WTC11 (cell line): ENCODE measurements at regions not wholly inside any gene's neighbourhood (a gene's known extent, or its start where the extent isn't known, plus 50 kb on each side); places are given as distances from the start of the nearest gene placed in this dataset.
A peak's percentile ranks its signal among the peaks of the same experiment; 100 is the strongest.

Experiments
- ATAC-seq: fragments of 200-7000 bp; cut with Tn5 transposase; 2 replicates; pipeline ENCODE4 v1.10.0; 2021; ENCODE audit warnings: mild to moderate bottlenecking, moderate library complexity
- CTCF ChIA-PET: fragments of 300-600 bp; sonication (Branson Sonifier 250); formaldehyde crosslinking; loops from one replicate; lab custom pipeline; 2021; ENCODE audit warnings: antibody characterized with exemption; lab: Charles Lee
- POLR2A ChIA-PET: fragments of 350-600 bp; sonication (Branson Sonifier 250); formaldehyde crosslinking; loops from one replicate; lab custom pipeline; 2021; ENCODE audit warnings: antibody characterized with exemption; lab: Charles Lee
- DNase-seq: peaks from one replicate; pipeline ENCODE4 v3.0.0; 2021; ENCODE audit warnings: low spot score
- H3K27ac Mint-ChIP-seq: 2 replicates; pipeline ENCODE4 v1.8.0; 2021; ENCODE audit warnings: mixed read lengths
- H3K27me3 Mint-ChIP-seq: 2 replicates; pipeline ENCODE4 v1.8.0; 2021; ENCODE audit warnings: low read depth, mild to moderate bottlenecking, moderate library complexity, mixed read lengths
- H3K36me3 Mint-ChIP-seq: 2 replicates; pipeline ENCODE4 v1.8.0; 2021; ENCODE audit warnings: mixed read lengths
- H3K4me1 Mint-ChIP-seq: 2 replicates; pipeline ENCODE4 v1.8.0; 2022; ENCODE audit warnings: mixed read lengths
- H3K4me3 Mint-ChIP-seq: 2 replicates; pipeline ENCODE4 v1.8.0; 2021; ENCODE audit warnings: mild to moderate bottlenecking, moderate library complexity, mixed read lengths
- H3K9me3 Mint-ChIP-seq: 2 replicates; pipeline ENCODE4 v1.8.0; 2021; ENCODE audit warnings: mixed read lengths
- CDX4 ChIP-seq: fragments of 250-450 bp; sonication (Bioruptor Pico); IDR thresholded peaks from 2 replicates; pipeline ENCODE4 v1.9.0; 2021; ENCODE audit warnings: moderate library complexity, mild to moderate bottlenecking, inconsistent platforms, borderline replicate concordance
- E2F1 ChIP-seq: sonication (generic); formaldehyde crosslinking; IDR thresholded peaks from 2 replicates; pipeline ENCODE4 v1.8.0; 2022; ENCODE audit warnings: mild to moderate bottlenecking, missing genetic modification reagents
- EMX1 ChIP-seq: fragments of 250-450 bp; sonication (Bioruptor Pico); IDR thresholded peaks from 2 replicates; pipeline ENCODE4 v1.8.0; 2021; ENCODE audit warnings: mild to moderate bottlenecking
- FOXP1 ChIP-seq: sonication (generic); formaldehyde crosslinking; IDR thresholded peaks from 2 replicates; pipeline ENCODE4 v1.8.0; 2022; ENCODE audit warnings: missing genetic modification reagents, mild to moderate bottlenecking, moderate library complexity, borderline replicate concordance
- HMGXB4 ChIP-seq: sonication (generic); formaldehyde crosslinking; IDR thresholded peaks from 2 replicates; pipeline ENCODE4 v1.8.1; 2023; ENCODE audit warnings: mild to moderate bottlenecking, moderate library complexity, missing genetic modification reagents
- IRF2 ChIP-seq: sonication (generic); formaldehyde crosslinking; IDR thresholded peaks from 2 replicates; pipeline ENCODE4 v1.8.0; 2022; ENCODE audit warnings: low read depth, missing genetic modification reagents, borderline replicate concordance
- KAT7 ChIP-seq: sonication (generic); formaldehyde crosslinking; IDR thresholded peaks from 2 replicates; pipeline ENCODE4 v1.8.1; 2023; ENCODE audit warnings: missing genetic modification reagents, mild to moderate bottlenecking, borderline replicate concordance
- MXD4 ChIP-seq: fragments of 250-450 bp; sonication (Bioruptor Pico); IDR thresholded peaks from 2 replicates; pipeline ENCODE4 v1.8.0; 2021; ENCODE audit warnings: mild to moderate bottlenecking, moderate library complexity, borderline replicate concordance
- MYBL2 ChIP-seq: sonication (generic); formaldehyde crosslinking; IDR thresholded peaks from 2 replicates; pipeline ENCODE4 v1.8.1; 2023; ENCODE audit warnings: mild to moderate bottlenecking, moderate library complexity, missing genetic modification reagents
- NFE2L1 ChIP-seq: sonication (generic); formaldehyde crosslinking; IDR thresholded peaks from 2 replicates; pipeline ENCODE4 v1.8.1; 2023; ENCODE audit warnings: missing genetic modification reagents
- NR1H2 ChIP-seq: sonication (generic); formaldehyde crosslinking; IDR thresholded peaks from 2 replicates; pipeline ENCODE4 v1.9.0; 2021; ENCODE audit warnings: mild to moderate bottlenecking, moderate library complexity, missing genetic modification reagents
- NR3C1 ChIP-seq: sonication (generic); formaldehyde crosslinking; conservative IDR thresholded peaks from 2 replicates; pipeline ENCODE4 v1.8.1; 2023; ENCODE audit warnings: low read depth, mild to moderate bottlenecking, missing genetic modification reagents
- SMAD3 ChIP-seq: sonication (generic); formaldehyde crosslinking; IDR thresholded peaks from 2 replicates; pipeline ENCODE4 v1.8.0; 2022; ENCODE audit warnings: missing genetic modification reagents, mild to moderate bottlenecking, borderline replicate concordance
- SMAD4 ChIP-seq: sonication (generic); formaldehyde crosslinking; IDR thresholded peaks from 2 replicates; pipeline ENCODE4 v1.8.0; 2022; ENCODE audit warnings: mild to moderate bottlenecking, missing genetic modification reagents
- SOX15 ChIP-seq: fragments of 250-450 bp; sonication (Bioruptor Pico); IDR thresholded peaks from 2 replicates; pipeline ENCODE4 v1.9.0; 2021; ENCODE audit warnings: mild to moderate bottlenecking
- STAT6 ChIP-seq: sonication (generic); formaldehyde crosslinking; conservative IDR thresholded peaks from 2 replicates; pipeline ENCODE4 v1.8.1; 2023; ENCODE audit warnings: mild to moderate bottlenecking, low read depth, missing genetic modification reagents, moderate library complexity
- TEAD4 ChIP-seq: sonication (generic); formaldehyde crosslinking; IDR thresholded peaks from 2 replicates; pipeline ENCODE4 v1.8.0; 2022; ENCODE audit warnings: mild to moderate bottlenecking, missing genetic modification reagents
- TP53 ChIP-seq: sonication (generic); formaldehyde crosslinking; IDR thresholded peaks from 2 replicates; pipeline ENCODE4 v1.8.1; 2023; ENCODE audit warnings: mild to moderate bottlenecking, missing genetic modification reagents
- ZBTB21 ChIP-seq: sonication (generic); formaldehyde crosslinking; IDR thresholded peaks from 2 replicates; pipeline ENCODE4 v1.8.1; 2023; ENCODE audit warnings: mild to moderate bottlenecking, missing genetic modification reagents, borderline replicate concordance
- ZNF423 ChIP-seq: fragments of 250-450 bp; sonication (Bioruptor Pico); IDR thresholded peaks from 2 replicates; pipeline ENCODE4 v2.1.2; 2022; ENCODE audit warnings: mild to moderate bottlenecking, moderate library complexity
- ZNF512 ChIP-seq: sonication (generic); formaldehyde crosslinking; IDR thresholded peaks from 2 replicates; pipeline ENCODE4 v1.8.1; 2022; ENCODE audit warnings: missing genetic modification reagents, borderline replicate concordance

- Mint-ChIP-seq H3K36me3 (no peaks in the 10 kb centered on the region), H3K4me1 (peaks cover 13% of the 10 kb centered on the region), H3K4me3 (no peak overlapping the region), H3K27ac (no peak overlapping the region), H3K9me3 (peaks cover 17% of the 10 kb centered on the region), H3K27me3 (no peaks in the 10 kb centered on the region)
- CTCF ChIA-PET: no interaction called here
- no peak for DNase-seq
- no peak for ATAC-seq
- POLR2A ChIA-PET: no interaction called here
- TF ChIP-seq SMAD3 (CRISPR knock-in tag) (no peak), MXD4 (CRISPR knock-in tag) (no peak), MYBL2 (CRISPR knock-in tag) (no peak), KAT7 (CRISPR knock-in tag) (no peak), ZNF423 (CRISPR knock-in tag) (no peak), CDX4 (CRISPR knock-in tag) (no peak), SOX15 (CRISPR knock-in tag) (no peak), ZBTB21 (CRISPR knock-in tag) (no peak)
Observed at GRCh38 chr15:54987881-54988280, 208.9 kb downstream of the RSL24D1 start.

GRCh38 chr15:54979964-54980363 lies 216.8 kb downstream of the RSL24D1 start:
- H3K4me1 Mint-ChIP-seq: 0 out of 2 replicates have a peak, but pooled peaks cover 6% of the 10 kb centered on the region
- CTCF ChIA-PET: no interaction called here
- ATAC-seq (peak; percentile 72), DNase-seq (no peak)
- no peak for TF ChIP-seq HMGXB4
- no peak for TF ChIP-seq STAT6 (CRISPR knock-in tag)
- no peak for TF ChIP-seq E2F1 (CRISPR knock-in tag)
- TF ChIP-seq TP53: no peak
- no peak for TF ChIP-seq NFE2L1 (CRISPR knock-in tag)
- no peak for TF ChIP-seq MXD4 (CRISPR knock-in tag)
- TF ChIP-seq NR3C1 (CRISPR knock-in tag): no peak
- TF ChIP-seq MYBL2 (CRISPR knock-in tag): no peak
- TF ChIP-seq TEAD4: no peak
- TF ChIP-seq EMX1 (CRISPR knock-in tag): no peak
- TF ChIP-seq ZNF512 (CRISPR knock-in tag): no peak
- TF ChIP-seq NR1H2 (CRISPR knock-in tag): no peak
- TF ChIP-seq KAT7 (CRISPR knock-in tag): no peak
- no peak for TF ChIP-seq SMAD4
- no peak for TF ChIP-seq IRF2 (CRISPR knock-in tag)
- TF ChIP-seq FOXP1 (CRISPR knock-in tag): no peak
- H3K4me3 Mint-ChIP-seq: no peak overlapping the region
- H3K27me3 Mint-ChIP-seq: no peaks in the 10 kb centered on the region
- H3K27ac Mint-ChIP-seq: no peak overlapping the region
- peaks cover 8% of the 10 kb centered on the region for H3K9me3 Mint-ChIP-seq
- H3K36me3 Mint-ChIP-seq: no peaks in the 10 kb centered on the region
- POLR2A ChIA-PET: no interaction called here
